ENCODE measurements at regions not wholly inside any gene's neighbourhood (a gene's known extent, or its start where the extent isn't known, plus 50 kb on each side); places are given as distances from the start of the nearest gene placed in this dataset.

DNA sequence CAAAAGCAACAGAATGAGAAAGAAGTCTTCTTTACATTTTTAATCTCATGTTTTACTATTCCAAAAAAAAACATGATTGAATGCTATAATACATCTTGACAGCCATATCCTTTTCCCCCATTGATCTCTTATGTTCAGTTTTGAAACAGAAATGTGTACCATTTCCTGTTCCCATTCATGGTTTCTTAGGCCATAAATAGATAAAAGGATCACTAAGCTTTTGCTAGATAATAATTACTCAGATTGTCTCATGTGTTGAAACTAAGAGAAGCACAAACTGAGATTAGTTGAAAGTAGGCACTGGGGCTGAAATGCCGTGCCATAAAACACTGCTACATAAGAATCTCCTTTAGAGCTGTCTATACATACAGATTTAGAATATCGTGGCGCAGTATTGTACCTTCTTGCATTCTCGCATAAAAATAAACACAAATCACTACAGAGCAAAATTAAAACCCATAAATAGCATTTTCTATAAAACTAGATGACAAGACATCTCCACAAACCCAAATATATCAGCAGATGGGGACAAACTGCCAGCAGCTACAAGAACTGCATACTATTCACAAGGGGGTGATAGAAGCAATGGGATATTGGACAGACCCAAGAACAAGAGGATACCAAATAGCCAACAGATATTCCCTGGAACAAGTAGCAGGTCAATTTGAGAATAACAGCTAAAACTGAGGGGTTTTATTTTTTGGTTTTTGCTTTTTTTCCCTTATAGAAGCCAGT, 405.3 kb upstream of the PRMT6 start:
- TF ChIP-seq POLR2AphosphoS5 (IDR thresholded peaks at IDR 0.05; ENCODE audit: low read depth, low read length) = no peak
- no peak for TF ChIP-seq TAF1 (IDR thresholded peaks at IDR 0.05; ENCODE audit: borderline replicate concordance, insufficient read depth, low read length)
- no peak for TF ChIP-seq REST (IDR thresholded peaks at IDR 0.05; ENCODE audit: insufficient read depth in 1 of 2, low read depth in 2 of 2, low read length in 2 of 2)
- TF ChIP-seq FOXP2 (optimal IDR thresholded peaks at IDR 0.05; ENCODE audit: borderline replicate concordance, extremely low read depth, extremely low read length, insufficient read depth) = no peak
- no peak for TF ChIP-seq SIN3A (IDR thresholded peaks at IDR 0.05; ENCODE audit: borderline replicate concordance, insufficient read depth, low read length)

- TF ChIP-seq TAF1 (IDR thresholded peaks at IDR 0.05; ENCODE audit: borderline replicate concordance, insufficient read depth, low read length) (no peak), POLR2AphosphoS5 (IDR thresholded peaks at IDR 0.05; ENCODE audit: low read depth, low read length) (no peak), FOXP2 (optimal IDR thresholded peaks at IDR 0.05; ENCODE audit: borderline replicate concordance, extremely low read depth, extremely low read length, insufficient read depth) (no peak), REST (IDR thresholded peaks at IDR 0.05; ENCODE audit: insufficient read depth in 1 of 2, low read depth in 2 of 2, low read length in 2 of 2) (no peak), SIN3A (IDR thresholded peaks at IDR 0.05; ENCODE audit: borderline replicate concordance, insufficient read depth, low read length) (no peak)
Observed at GRCh38 chr1:106659490-106660244, 396.8 kb upstream of the PRMT6 start.

DNA sequence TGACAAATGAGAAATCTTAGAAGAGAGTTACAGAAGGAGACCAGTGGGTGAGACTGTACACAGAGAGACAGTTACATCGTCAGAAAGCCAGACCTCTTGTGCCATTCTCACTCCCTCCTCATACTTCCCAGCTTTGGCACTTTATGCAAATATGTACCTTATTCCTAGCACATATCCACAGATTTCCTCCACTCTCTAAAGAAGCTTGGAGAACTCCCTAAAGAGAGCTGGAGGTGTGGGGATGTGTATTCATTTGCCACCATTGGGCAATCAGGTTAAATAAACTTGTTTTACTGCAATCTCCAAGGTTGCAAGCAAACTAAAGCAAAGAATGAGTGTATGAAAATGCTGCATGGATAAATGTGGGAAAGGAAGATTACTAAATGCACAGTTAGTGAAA, 380.9 kb upstream of the PRMT6 start:
- no peak for TF ChIP-seq TAF1 (IDR thresholded peaks at IDR 0.05; ENCODE audit: borderline replicate concordance, insufficient read depth, low read length)
- no peak for TF ChIP-seq REST (IDR thresholded peaks at IDR 0.05; ENCODE audit: insufficient read depth in 1 of 2, low read depth in 2 of 2, low read length in 2 of 2)
- no peak for TF ChIP-seq SIN3A (IDR thresholded peaks at IDR 0.05; ENCODE audit: borderline replicate concordance, insufficient read depth, low read length)
- no peak for TF ChIP-seq FOXP2 (optimal IDR thresholded peaks at IDR 0.05; ENCODE audit: borderline replicate concordance, extremely low read depth, extremely low read length, insufficient read depth)
- TF ChIP-seq POLR2AphosphoS5 (IDR thresholded peaks at IDR 0.05; ENCODE audit: low read depth, low read length) = no peak

DNA sequence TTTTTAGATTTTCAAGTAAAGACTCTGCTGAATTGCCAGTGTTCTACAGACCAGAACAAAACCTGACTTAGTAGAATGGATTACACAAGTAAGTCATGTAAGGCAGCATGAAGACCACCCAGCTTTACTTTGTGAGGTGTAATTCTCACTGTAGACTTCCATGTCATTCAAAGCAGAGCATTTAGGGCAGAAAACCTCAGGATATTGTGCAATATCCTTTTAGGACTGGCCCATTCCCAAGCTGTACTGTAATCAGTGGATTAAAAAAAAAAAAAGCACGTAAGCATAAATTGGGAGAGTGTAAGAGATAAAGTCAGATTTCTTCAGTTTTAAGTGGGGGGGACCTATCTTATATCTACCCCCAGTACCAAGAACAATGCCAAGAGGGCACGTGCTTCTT, 380.5 kb upstream of the PRMT6 start:
- TF ChIP-seq POLR2AphosphoS5 (IDR thresholded peaks at IDR 0.05; ENCODE audit: low read depth, low read length) (no peak), FOXP2 (optimal IDR thresholded peaks at IDR 0.05; ENCODE audit: borderline replicate concordance, extremely low read depth, extremely low read length, insufficient read depth) (no peak), REST (IDR thresholded peaks at IDR 0.05; ENCODE audit: insufficient read depth in 1 of 2, low read depth in 2 of 2, low read length in 2 of 2) (no peak), SIN3A (IDR thresholded peaks at IDR 0.05; ENCODE audit: borderline replicate concordance, insufficient read depth, low read length) (no peak), TAF1 (IDR thresholded peaks at IDR 0.05; ENCODE audit: borderline replicate concordance, insufficient read depth, low read length) (no peak)
